ENCODE measurements at regions not wholly inside any gene's neighbourhood (a gene's known extent, or its start where the extent isn't known, plus 50 kb on each side); places are given as distances from the start of the nearest gene placed in this dataset.

DNA sequence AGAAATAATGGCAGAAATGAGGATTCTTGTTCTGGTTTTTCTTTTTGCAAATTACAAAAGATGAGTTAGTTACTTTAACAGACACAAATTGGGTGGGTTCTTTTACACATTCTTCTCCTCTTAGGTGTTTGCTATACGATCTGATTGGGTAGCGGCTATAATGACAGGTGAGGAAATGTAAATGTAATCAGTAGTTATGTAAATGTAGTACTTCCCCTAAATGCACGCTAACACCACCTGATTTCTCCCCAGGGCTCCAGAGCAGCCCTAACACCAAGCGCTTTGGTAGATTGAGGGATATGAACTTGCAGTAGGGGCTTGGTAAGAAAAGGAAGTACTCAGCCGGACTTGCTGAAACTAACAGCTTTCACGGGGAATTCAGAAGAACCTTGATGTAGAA is 499.4 kb upstream of the NOX3 start:
- no peaks in the 10 kb centered on the region for H3K4me1 ChIP-seq (replicated peaks)
- intact Hi-C loops (cut with DNase I), result no loop called here
- WGBS, result 86% methylated on average over 6 of the region's 6 CpGs
- no peaks in the 10 kb centered on the region for H3K36me3 ChIP-seq
- no peak for TF ChIP-seq CTCF (IDR thresholded peaks at IDR 0.05)
- TF ChIP-seq POLR2AphosphoS5 (IDR thresholded peaks at IDR 0.05), result no peak
- no peak for TF ChIP-seq POLR2A (IDR thresholded peaks at IDR 0.05)
- H3K4me3 ChIP-seq, result no peak overlapping the region
- DNase-seq (ENCODE audit: low spot score), result no peak
- H3K9me3 ChIP-seq, result no peaks in the 10 kb centered on the region
- no peak overlapping the region for H3K27ac ChIP-seq
- no peaks in the 10 kb centered on the region for H3K27me3 ChIP-seq (replicated peaks; ENCODE audit: insufficient read depth)

DNA sequence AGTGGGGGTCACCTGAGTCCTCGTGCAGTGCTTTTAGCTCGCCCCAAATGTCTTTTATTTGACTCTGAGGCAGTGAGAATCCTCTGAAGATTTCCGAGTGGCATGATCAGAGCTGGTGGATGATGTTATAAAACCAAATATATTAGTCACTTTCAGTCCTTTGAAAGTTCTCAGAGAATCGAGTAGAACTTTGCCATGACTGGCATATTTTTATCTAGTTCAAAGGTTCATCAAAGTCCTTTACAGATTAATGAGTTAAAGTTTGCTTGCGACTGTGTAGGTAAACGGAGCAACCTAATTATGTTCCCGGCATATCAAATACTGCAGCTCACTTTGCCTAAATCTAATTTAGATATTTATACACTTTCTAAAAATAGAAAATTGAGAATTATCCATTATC is 498.5 kb upstream of the NOX3 start:
- Histone ChIP-seq H3K9me3 (no peaks in the 10 kb centered on the region), H3K27ac (no peak overlapping the region), H3K4me1 (replicated peaks) (no peaks in the 10 kb centered on the region), H3K4me3 (no peak overlapping the region), H3K27me3 (replicated peaks; ENCODE audit: insufficient read depth) (no peaks in the 10 kb centered on the region), H3K36me3 (no peaks in the 10 kb centered on the region)
- intact Hi-C loops (cut with DNase I), result no loop called here
- WGBS, result 84% methylated on average over 7 of the region's 7 CpGs
- TF ChIP-seq POLR2AphosphoS5 (IDR thresholded peaks at IDR 0.05) (no peak), POLR2A (IDR thresholded peaks at IDR 0.05) (no peak), CTCF (IDR thresholded peaks at IDR 0.05) (no peak)
- no peak for DNase-seq (ENCODE audit: low spot score)

GRCh38 chr6:155949256-155949655 is 493.6 kb upstream of the NOX3 start:
- no peak for TF ChIP-seq CTCF (IDR thresholded peaks at IDR 0.05)
- TF ChIP-seq POLR2A (IDR thresholded peaks at IDR 0.05), result no peak
- TF ChIP-seq POLR2AphosphoS5 (IDR thresholded peaks at IDR 0.05), result no peak
- no peaks in the 10 kb centered on the region for H3K27me3 ChIP-seq (replicated peaks; ENCODE audit: insufficient read depth)
- no peaks in the 10 kb centered on the region for H3K9me3 ChIP-seq
- H3K4me1 ChIP-seq (replicated peaks), result no peaks in the 10 kb centered on the region
- no peaks in the 10 kb centered on the region for H3K36me3 ChIP-seq
- DNase-seq (ENCODE audit: low spot score), result no peak
- H3K27ac ChIP-seq, result no peak overlapping the region
- intact Hi-C loops (cut with DNase I), result no loop called here
- no peak overlapping the region for H3K4me3 ChIP-seq
- 100% methylated on average over 3 of the region's 3 CpGs for WGBS

DNA sequence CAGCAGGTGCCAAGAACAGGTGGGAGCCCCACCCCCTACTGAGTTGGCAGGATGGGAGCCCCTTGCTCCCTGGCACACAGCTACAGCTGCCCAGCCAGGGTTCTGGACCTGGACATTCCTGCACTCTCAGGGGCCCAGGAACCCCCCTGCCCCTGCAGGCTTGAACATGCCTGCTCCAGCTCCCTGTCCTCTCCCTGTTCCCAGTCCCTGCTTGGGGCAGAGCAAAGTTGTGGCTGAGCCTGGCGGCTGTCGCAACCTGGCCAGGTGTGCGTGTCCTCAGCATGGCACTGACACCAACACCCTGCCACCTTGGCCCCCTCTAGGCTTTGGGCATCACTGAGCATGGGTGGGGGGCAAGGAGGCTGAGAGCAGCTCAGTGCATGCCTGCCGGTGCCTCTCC is 491.2 kb upstream of the NOX3 start:
- Histone ChIP-seq H3K27me3 (replicated peaks; ENCODE audit: insufficient read depth) (no peaks in the 10 kb centered on the region), H3K4me1 (replicated peaks) (no peaks in the 10 kb centered on the region), H3K36me3 (no peaks in the 10 kb centered on the region), H3K4me3 (no peak overlapping the region), H3K9me3 (no peaks in the 10 kb centered on the region), H3K27ac (no peak overlapping the region)
- TF ChIP-seq POLR2AphosphoS5 (IDR thresholded peaks at IDR 0.05), result no peak
- no peak for TF ChIP-seq CTCF (IDR thresholded peaks at IDR 0.05)
- TF ChIP-seq POLR2A (IDR thresholded peaks at IDR 0.05), result no peak
- WGBS, result 89% methylated on average over 4 of the region's 4 CpGs
- DNase-seq (ENCODE audit: low spot score), result no peak
- intact Hi-C loops (cut with DNase I), result no loop called here

DNA sequence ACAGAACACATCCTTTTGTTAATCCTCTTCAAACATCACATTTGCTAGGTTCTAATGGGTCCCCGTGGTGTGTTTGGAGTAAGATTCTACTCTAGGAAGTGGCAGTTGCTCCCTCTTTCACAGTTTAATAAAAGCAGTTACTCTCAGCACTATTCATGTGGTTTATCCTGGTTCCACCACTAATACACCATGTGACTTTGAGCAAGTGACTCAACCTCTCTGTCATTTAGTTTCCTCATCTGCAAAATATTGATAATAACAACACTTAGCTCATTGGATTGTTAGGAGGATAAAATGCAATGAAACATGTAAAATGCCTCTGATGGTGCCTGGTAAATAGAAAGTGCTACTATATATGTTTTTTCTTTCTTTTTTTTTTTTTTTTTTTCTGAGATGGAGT is 488.0 kb upstream of the NOX3 start:
- Histone ChIP-seq H3K36me3 (no peaks in the 10 kb centered on the region), H3K27me3 (replicated peaks; ENCODE audit: insufficient read depth) (no peaks in the 10 kb centered on the region), H3K4me1 (replicated peaks) (no peaks in the 10 kb centered on the region), H3K4me3 (no peak overlapping the region), H3K9me3 (no peaks in the 10 kb centered on the region), H3K27ac (no peak overlapping the region)
- intact Hi-C loops (cut with DNase I), result no loop called here
- TF ChIP-seq POLR2AphosphoS5 (IDR thresholded peaks at IDR 0.05) (no peak), CTCF (IDR thresholded peaks at IDR 0.05) (no peak), POLR2A (IDR thresholded peaks at IDR 0.05) (no peak)
- 82% methylated on average over 1 of the region's 1 CpG for WGBS
- no peak for DNase-seq (ENCODE audit: low spot score)

All from prostate gland (tissue), 2 donors.